GM10266 (cell line): ENCODE measurements at regions not wholly inside any gene's neighbourhood (a gene's known extent, or its start where the extent isn't known, plus 50 kb on each side); places are given as distances from the start of the nearest gene placed in this dataset.
"Not testable (repeated sequence)": the region's sequence is repeated elsewhere in the genome, so short reads cannot be mapped to it uniquely, and the experiment has no call there.

Experiments
- DNase-seq: peaks from one replicate; pipeline ENCODE4 v3.0.0; 2012; ENCODE audit errors: extremely low spot score
- TF ChIP-seq, protein P1 (sequence below): IDR thresholded peaks from 2 replicates; pipeline ENCODE4 v1.5.1; 2012; ENCODE audit warnings: mild to moderate bottlenecking, low read depth; ENCODE audit not compliant: control insufficient read depth, insufficient read depth; ENCODE audit errors: missing control alignments

- no peak for DNase-seq
- TF ChIP-seq, protein P1, sequence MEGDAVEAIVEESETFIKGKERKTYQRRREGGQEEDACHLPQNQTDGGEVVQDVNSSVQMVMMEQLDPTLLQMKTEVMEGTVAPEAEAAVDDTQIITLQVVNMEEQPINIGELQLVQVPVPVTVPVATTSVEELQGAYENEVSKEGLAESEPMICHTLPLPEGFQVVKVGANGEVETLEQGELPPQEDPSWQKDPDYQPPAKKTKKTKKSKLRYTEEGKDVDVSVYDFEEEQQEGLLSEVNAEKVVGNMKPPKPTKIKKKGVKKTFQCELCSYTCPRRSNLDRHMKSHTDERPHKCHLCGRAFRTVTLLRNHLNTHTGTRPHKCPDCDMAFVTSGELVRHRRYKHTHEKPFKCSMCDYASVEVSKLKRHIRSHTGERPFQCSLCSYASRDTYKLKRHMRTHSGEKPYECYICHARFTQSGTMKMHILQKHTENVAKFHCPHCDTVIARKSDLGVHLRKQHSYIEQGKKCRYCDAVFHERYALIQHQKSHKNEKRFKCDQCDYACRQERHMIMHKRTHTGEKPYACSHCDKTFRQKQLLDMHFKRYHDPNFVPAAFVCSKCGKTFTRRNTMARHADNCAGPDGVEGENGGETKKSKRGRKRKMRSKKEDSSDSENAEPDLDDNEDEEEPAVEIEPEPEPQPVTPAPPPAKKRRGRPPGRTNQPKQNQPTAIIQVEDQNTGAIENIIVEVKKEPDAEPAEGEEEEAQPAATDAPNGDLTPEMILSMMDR = no peak
Measured at GRCh38 chr14:40053416-40053815, 621.2 kb upstream of the FBXO33 start.

DNA sequence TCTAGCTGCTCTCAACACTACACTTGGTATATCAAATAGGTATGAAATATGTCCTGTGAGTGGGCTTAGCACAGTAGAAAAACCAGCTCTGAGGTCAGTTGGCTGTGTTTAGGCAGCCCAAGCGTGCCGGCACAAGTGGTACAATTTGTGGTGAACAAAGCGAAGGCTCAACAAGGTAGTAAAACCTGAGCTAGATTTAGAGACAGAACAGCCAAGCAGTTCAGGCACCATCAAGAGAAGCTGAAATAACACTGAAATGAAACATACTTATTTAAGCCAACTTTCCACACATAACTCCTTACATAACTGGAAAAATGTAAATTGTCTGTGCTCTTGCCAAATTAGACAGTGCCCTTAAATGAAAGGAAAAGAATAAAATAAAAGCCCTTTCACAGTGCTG is 596.8 kb upstream of the FBXO33 start:
- TF ChIP-seq, protein P1 = no peak
- DNase-seq = no peak

DNA sequence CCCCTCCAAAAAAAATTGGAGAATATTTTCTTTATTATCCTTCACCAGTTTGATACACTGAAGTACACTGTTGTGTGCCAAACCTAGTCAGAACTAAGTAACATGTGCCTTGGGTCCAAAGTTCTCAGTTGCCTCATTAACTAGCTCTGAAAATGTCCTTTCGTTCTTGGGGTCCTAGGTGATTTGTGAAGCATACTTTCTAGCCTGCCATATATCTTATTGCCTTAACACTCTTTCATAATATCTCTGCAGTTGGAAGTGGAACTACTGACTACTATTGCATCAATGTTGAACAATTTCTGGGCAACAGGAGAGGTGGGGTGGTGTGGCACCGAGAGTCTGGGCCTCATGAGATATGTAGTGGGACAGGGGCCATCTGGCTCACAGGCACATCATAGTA is 592.9 kb upstream of the FBXO33 start:
- no peak for DNase-seq
- TF ChIP-seq, protein P1 = no peak

DNA sequence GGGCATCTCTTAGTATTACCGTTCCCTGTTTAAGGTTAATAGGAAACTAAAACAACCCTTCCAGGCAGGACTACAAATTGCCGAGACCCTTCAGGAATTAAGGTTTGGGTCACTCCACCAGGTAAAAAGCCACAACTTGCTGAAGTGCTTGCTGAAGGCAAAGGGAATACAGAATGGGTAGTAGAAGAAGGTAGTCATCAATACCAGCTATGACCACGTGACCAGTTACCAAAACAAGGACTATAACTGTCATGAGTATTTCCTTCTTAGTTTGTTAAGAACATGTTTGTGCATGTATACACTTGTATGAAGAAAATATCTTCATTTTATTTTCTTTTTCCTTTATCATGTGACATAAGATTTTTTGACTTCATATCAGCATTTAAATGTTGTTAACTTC is 578.7 kb upstream of the FBXO33 start:
- no peak for DNase-seq
- TF ChIP-seq, protein P1 = no peak

- no peak for DNase-seq
- TF ChIP-seq, protein P1 = no peak
Measured at GRCh38 chr14:40009771-40010170, 577.5 kb upstream of the FBXO33 start.

DNA sequence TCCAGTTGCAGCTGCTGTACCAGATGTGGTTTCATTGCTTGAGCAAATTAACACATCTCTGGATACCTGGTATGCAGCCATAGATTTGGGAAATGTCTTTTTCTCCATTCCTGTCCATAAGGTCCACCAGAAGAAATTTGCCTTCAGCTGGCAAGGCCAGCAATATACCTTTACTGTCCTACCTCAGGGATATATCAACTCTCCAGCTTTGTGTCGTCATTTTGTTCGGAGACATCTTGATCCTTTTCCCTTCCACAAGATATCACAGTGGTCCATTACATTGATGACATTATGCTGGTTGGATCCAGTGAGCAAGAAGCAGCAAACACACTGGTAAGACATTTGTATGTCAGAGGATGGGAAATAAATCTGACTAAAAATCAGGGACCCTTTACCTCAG is 576.1 kb upstream of the FBXO33 start:
- not testable (repeated sequence) for DNase-seq

GRCh38 chr14:40004871-40005500 is 572.8 kb upstream of the FBXO33 start:
- TF ChIP-seq, protein P1 = no peak
- DNase-seq = no peak

DNA sequence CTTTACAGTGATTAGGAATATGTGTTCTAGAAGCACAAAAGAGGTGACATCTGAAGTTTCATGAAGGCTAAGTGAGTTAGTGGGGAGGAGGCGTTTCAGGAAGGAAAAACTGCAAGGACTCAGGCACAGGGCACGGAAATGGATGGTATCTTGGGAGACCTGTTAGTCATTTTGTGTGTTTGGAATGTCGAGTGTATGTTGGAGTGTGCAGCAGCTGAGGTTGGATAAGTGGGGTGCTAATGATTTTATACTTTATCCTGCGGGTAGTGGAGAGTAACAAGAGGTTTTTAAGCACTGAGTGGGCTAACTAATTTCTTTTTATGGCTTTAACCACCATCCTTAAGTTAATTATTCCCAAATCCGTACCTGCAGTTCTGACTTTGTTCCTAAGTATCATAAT is 571.5 kb upstream of the FBXO33 start:
- DNase-seq = no peak
- TF ChIP-seq, protein P1 = no peak
